HL-60 (cell line): ENCODE measurements at regions not wholly inside any gene's neighbourhood (a gene's known extent, or its start where the extent isn't known, plus 50 kb on each side); places are given as distances from the start of the nearest gene placed in this dataset.

Experiments used
- DNase-seq, 2 experiments: peaks; one replicate each; pipeline ENCODE4 v3.0.0-alpha.2; 2010 to 2020; ENCODE audit warnings: low read depth in 1 of 2, low spot score in 1 of 2
- H3K27ac ChIP-seq: fragments of 250-450 bp; sonication (Bioruptor Pico); replicated peaks from 2 replicates; pipeline ENCODE4 v1.5.1; 2020; ENCODE audit warnings: mild to moderate bottlenecking, moderate library complexity
- H3K27me3 ChIP-seq: fragments of 250-450 bp; sonication (Bioruptor Pico); 2 replicates; pipeline ENCODE4 v1.5.1; 2021; ENCODE audit warnings: mild to moderate bottlenecking, moderate library complexity; ENCODE audit not compliant: insufficient read depth, poor library complexity, severe bottlenecking
- H3K4me3 ChIP-seq: replicated peaks from 2 replicates; pipeline ENCODE4 v1.5.1; 2011; ENCODE audit warnings: mild to moderate bottlenecking, control low read depth, low read length; ENCODE audit not compliant: insufficient read depth
- GABPA ChIP-seq: IDR thresholded peaks from 2 replicates; pipeline ENCODE4 v1.6.1; 2012; ENCODE audit warnings: low read depth
- POLR2AphosphoS5 ChIP-seq: IDR thresholded peaks from 2 replicates; pipeline ENCODE4 v1.6.1; 2012; ENCODE audit warnings: low read depth
- SPI1 ChIP-seq: IDR thresholded peaks from 2 replicates; pipeline ENCODE4 v1.6.1; 2012; ENCODE audit warnings: low read depth, mild to moderate bottlenecking, borderline replicate concordance
- TF ChIP-seq, protein P1 (sequence below): IDR thresholded peaks from 2 replicates; pipeline ENCODE4 v1.6.1; 2012; ENCODE audit warnings: low read depth; ENCODE audit not compliant: insufficient replicate concordance
- TF ChIP-seq, protein P2 (sequence below): IDR thresholded peaks from one replicate; pipeline ENCODE4 v1.5.1; 2011; ENCODE audit warnings: low read length, control low read depth, inconsistent platforms; ENCODE audit not compliant: insufficient read depth

DNA sequence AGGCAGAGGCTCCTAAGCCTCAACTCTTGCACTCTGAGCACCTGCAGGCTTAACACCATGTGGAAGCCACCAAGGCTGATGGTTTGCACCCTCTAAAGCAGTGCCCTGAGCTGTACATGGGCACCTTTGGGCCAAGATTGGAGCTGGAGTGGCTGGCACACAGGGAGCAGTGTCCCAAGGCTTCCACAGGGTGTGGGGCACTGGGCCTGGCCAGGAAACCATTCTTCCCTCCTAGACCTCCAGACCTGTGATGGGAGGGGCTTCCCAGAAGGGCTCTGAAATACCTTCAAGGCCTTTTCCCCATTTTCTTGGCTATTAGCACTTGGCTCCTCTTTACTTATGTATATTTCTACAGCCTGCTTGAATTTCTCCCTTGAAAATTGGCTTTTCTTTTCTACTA, 67.9 kb upstream of the PPM1J start:
- H3K27ac ChIP-seq: no peak overlapping the region
- DNase-seq: no peak
- H3K27me3 ChIP-seq: no peaks in the 10 kb centered on the region
- TF ChIP-seq POLR2AphosphoS5 (no peak), GABPA (no peak), SPI1 (no peak)
- TF ChIP-seq, protein P1, sequence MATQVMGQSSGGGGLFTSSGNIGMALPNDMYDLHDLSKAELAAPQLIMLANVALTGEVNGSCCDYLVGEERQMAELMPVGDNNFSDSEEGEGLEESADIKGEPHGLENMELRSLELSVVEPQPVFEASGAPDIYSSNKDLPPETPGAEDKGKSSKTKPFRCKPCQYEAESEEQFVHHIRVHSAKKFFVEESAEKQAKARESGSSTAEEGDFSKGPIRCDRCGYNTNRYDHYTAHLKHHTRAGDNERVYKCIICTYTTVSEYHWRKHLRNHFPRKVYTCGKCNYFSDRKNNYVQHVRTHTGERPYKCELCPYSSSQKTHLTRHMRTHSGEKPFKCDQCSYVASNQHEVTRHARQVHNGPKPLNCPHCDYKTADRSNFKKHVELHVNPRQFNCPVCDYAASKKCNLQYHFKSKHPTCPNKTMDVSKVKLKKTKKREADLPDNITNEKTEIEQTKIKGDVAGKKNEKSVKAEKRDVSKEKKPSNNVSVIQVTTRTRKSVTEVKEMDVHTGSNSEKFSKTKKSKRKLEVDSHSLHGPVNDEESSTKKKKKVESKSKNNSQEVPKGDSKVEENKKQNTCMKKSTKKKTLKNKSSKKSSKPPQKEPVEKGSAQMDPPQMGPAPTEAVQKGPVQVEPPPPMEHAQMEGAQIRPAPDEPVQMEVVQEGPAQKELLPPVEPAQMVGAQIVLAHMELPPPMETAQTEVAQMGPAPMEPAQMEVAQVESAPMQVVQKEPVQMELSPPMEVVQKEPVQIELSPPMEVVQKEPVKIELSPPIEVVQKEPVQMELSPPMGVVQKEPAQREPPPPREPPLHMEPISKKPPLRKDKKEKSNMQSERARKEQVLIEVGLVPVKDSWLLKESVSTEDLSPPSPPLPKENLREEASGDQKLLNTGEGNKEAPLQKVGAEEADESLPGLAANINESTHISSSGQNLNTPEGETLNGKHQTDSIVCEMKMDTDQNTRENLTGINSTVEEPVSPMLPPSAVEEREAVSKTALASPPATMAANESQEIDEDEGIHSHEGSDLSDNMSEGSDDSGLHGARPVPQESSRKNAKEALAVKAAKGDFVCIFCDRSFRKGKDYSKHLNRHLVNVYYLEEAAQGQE: no peak
- TF ChIP-seq, protein P2, sequence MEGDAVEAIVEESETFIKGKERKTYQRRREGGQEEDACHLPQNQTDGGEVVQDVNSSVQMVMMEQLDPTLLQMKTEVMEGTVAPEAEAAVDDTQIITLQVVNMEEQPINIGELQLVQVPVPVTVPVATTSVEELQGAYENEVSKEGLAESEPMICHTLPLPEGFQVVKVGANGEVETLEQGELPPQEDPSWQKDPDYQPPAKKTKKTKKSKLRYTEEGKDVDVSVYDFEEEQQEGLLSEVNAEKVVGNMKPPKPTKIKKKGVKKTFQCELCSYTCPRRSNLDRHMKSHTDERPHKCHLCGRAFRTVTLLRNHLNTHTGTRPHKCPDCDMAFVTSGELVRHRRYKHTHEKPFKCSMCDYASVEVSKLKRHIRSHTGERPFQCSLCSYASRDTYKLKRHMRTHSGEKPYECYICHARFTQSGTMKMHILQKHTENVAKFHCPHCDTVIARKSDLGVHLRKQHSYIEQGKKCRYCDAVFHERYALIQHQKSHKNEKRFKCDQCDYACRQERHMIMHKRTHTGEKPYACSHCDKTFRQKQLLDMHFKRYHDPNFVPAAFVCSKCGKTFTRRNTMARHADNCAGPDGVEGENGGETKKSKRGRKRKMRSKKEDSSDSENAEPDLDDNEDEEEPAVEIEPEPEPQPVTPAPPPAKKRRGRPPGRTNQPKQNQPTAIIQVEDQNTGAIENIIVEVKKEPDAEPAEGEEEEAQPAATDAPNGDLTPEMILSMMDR: no peak
- H3K4me3 ChIP-seq: no peak overlapping the region

DNA sequence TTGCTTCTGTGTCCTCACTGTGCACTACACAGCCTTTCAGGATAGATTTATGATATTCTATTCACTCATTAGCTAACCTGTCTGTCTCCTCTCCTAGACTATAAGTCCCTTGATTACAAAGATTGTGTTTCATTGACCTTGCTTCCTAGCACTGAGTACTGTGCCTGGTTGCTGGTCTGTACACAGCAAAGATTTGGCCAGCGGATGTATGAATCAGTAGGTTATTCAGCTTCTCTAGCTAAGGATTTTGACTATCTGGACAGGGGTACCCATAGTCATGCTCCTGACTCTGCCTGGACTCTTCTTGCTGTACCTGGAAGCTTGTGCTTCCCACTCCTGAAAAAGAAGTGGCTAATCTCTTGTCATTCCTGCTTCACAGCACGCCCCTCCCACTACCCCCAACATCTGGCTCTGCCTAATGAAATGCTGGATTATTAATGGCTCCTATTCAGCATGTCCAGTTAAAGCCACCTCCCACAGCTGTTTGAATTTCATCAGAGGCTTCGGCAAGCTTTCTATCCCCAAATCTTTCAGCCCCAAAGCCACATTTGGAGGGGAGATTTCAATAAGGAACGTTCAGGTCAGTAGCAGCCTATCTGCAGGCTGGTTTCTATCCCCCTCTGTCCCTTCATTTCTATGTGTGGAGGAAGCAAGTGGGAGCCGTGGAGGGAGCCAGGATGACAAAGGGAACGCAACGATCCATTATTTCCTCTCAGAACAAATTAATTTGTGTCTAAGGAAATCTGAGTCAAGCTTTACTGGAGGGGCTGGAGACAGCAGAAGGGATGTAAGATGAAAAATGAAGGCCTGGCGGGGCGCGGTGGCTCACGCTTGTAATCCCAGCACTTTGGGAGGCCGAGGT, 64.8 kb upstream of the PPM1J start:
- Histone ChIP-seq H3K27ac (no peak overlapping the region), H3K27me3 (no peaks in the 10 kb centered on the region), H3K4me3 (no peak overlapping the region)
- TF ChIP-seq, protein P2: no peak
- TF ChIP-seq POLR2AphosphoS5 (no peak), GABPA (no peak), SPI1 (no peak)
- TF ChIP-seq, protein P1: no peak
- no peak for DNase-seq

DNA sequence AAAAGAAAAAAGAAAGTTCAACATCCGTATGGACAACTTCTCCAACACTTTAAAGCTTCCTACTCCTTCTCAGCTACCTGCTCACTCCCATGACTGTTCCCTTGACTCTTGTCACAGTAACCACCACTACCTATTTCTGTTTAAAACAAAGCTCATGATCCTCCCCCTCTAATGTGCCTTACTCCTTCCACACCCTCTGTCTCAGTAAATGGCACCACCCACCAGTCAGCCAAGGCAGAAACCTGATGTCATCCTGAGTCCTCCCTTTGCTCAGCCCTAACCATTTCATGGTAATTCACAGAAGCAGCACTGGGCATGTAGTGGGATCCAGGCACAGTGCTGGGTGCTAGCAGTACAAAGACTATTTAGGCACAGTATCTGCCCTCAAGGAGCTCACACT, 63.0 kb upstream of the PPM1J start:
- TF ChIP-seq, protein P1: no peak
- no peak for TF ChIP-seq POLR2AphosphoS5
- no peak for TF ChIP-seq GABPA
- TF ChIP-seq SPI1: no peak
- TF ChIP-seq, protein P2: no peak
- no peak for DNase-seq
- Histone ChIP-seq H3K27ac (no peak overlapping the region), H3K27me3 (no peaks in the 10 kb centered on the region), H3K4me3 (no peak overlapping the region)
